ENCODE measurements at regions not wholly inside any gene's neighbourhood (a gene's known extent, or its start where the extent isn't known, plus 50 kb on each side); places are given as distances from the start of the nearest gene placed in this dataset.

DNA sequence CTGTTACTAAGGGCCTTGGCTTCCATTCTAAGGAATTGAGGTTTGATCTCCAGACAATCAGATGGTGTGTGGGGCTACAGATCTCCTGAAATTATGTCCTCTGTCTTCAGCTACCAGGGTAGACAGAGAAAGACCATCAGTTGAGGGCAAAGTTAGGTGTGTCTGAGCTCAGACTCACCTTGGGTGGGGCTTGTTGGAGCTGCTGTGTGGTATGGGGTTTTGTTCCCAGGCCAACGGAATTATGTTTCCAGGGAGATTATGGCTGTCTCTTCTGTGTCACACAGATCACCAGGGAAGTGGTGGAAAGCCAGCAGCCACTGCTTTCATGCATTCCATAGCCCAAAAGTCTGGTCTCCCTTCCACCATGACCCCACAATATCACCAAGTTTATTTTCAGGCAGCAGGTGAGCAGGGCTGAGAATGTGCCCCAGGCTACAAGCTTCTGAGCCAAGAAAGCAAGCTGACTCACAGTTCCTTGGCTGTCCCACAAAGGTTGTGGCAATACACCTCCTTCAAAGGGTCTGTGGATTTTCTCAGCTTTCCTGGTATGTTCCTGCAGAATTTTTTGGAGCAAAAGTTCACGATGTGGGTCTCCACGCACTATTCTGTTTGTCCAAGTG is 714.9 kb downstream of the LUZP2 start:
- TF ChIP-seq CTCF (IDR thresholded peaks at IDR 0.05; ENCODE audit: control extremely low read depth, extremely low read depth), result no peak
- H3K9me3 ChIP-seq (ENCODE audit: control insufficient read depth in 4 of 4, insufficient read depth in 3 of 4, low read length in 3 of 4), result peaks cover 0 to 6% (median 2%) of the 10 kb centered on the region in 4 donors
- DNase-seq (no peak), ATAC-seq (ENCODE audit: insufficient read depth, low FRiP score) (no peak)
- no peak overlapping the region for H3K4me3 ChIP-seq
- H3K36me3 ChIP-seq (ENCODE audit: control insufficient read depth in 4 of 4, insufficient read depth in 4 of 4, low read length in 4 of 4), result no peaks in the 10 kb centered on the region
- no peaks in the 10 kb centered on the region for H3K27me3 ChIP-seq (ENCODE audit: control insufficient read depth in 3 of 3, insufficient read depth in 3 of 3, low read length in 2 of 3)
- WGBS, 2 donors, result 89 to 90% methylated on average over 3 of the region's 3 CpGs
- no peak overlapping the region for H3K27ac ChIP-seq (ENCODE audit: low read depth in 1 of 2, low read length in 1 of 2)
- no peak overlapping the region for H3K9ac ChIP-seq (ENCODE audit: insufficient read depth in 1 of 2, low read length in 2 of 2)
- H3K4me1 ChIP-seq (ENCODE audit: control insufficient read depth in 5 of 5, insufficient read depth in 5 of 5, low read length in 5 of 5), result no peaks in the 10 kb centered on the region

DNA sequence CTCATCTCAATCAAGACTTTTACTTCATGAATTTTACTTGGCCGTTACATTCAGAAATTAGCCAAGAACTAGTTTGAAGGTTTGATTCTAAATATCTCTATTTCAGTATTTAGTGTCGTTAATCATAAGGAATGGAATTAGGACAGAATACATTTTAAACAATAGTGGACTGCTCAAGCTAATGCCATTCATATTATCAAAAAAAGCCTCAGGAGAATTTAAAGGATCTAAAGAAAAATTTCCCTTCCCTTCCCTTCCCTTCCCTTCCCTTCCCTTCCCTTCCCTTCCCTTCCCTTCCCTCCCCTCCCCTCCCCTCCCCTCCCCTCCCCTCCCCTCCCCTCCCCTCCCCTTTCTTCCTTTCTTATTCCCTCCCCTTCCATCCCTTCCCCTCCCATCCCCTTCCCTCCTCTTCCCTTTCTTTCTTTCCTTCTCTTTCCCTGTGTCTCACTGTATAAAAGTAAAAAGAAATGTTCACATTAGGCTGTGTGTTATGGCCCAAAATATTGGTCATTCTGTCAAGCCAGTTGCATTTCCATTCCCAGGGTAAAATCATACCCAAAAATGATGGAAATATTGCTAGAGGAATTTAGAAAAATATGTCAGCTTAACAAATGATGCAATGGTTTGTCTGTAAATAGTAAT is 717.8 kb downstream of the LUZP2 start:
- peaks cover 0 to 3% (median under 1%) of the 10 kb centered on the region in 4 donors for H3K9me3 ChIP-seq (ENCODE audit: control insufficient read depth in 4 of 4, insufficient read depth in 3 of 4, low read length in 3 of 4)
- no peaks in the 10 kb centered on the region for H3K36me3 ChIP-seq (ENCODE audit: control insufficient read depth in 4 of 4, insufficient read depth in 4 of 4, low read length in 4 of 4)
- no peaks in the 10 kb centered on the region for H3K27me3 ChIP-seq (ENCODE audit: control insufficient read depth in 3 of 3, insufficient read depth in 3 of 3, low read length in 2 of 3)
- no peak for ATAC-seq (ENCODE audit: insufficient read depth, low FRiP score)
- no peak overlapping the region for H3K9ac ChIP-seq (ENCODE audit: insufficient read depth in 1 of 2, low read length in 2 of 2)
- no peak overlapping the region for H3K4me3 ChIP-seq
- DNase-seq, result no peak
- peaks cover 0 to 2% (median 0%) of the 10 kb centered on the region in 5 donors for H3K4me1 ChIP-seq (ENCODE audit: control insufficient read depth in 5 of 5, insufficient read depth in 5 of 5, low read length in 5 of 5)
- TF ChIP-seq CTCF (IDR thresholded peaks at IDR 0.05; ENCODE audit: control extremely low read depth, extremely low read depth), result no peak
- 83 to 85% methylated on average over 2 of the region's 2 CpGs for WGBS, 2 donors
- no peak overlapping the region for H3K27ac ChIP-seq (ENCODE audit: low read depth in 1 of 2, low read length in 1 of 2)

DNA sequence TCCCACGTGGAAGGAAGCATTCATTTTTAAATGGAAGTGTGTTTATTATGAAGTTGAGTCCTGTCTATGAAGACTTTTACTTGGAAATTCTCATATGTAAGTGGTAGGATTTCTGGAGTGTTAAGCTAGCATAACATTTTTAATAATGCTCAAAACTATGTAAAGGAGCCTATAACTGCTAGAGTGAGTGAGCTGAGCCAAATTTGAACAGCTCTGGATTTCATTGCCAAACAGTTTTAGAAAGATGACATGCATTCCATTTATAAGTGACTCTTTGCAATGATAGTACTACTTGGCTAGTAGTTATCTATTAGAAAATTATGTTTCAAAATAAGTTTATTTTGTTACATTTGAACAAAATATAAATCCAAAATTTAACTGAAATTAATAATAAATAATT is 721.2 kb downstream of the LUZP2 start:
- H3K4me3 ChIP-seq, result no peak overlapping the region
- no peaks in the 10 kb centered on the region for H3K27me3 ChIP-seq (ENCODE audit: control insufficient read depth in 3 of 3, insufficient read depth in 3 of 3, low read length in 2 of 3)
- WGBS, 2 donors, result 44 to 48% methylated on average over 1 of the region's 1 CpG
- no peaks in the 10 kb centered on the region for H3K36me3 ChIP-seq (ENCODE audit: control insufficient read depth in 4 of 4, insufficient read depth in 4 of 4, low read length in 4 of 4)
- peaks cover 0 to 2% (median 0%) of the 10 kb centered on the region in 5 donors for H3K4me1 ChIP-seq (ENCODE audit: control insufficient read depth in 5 of 5, insufficient read depth in 5 of 5, low read length in 5 of 5)
- no peak overlapping the region for H3K27ac ChIP-seq (ENCODE audit: low read depth in 1 of 2, low read length in 1 of 2)
- H3K9me3 ChIP-seq (ENCODE audit: control insufficient read depth in 4 of 4, insufficient read depth in 3 of 4, low read length in 3 of 4), result no peaks in the 10 kb centered on the region
- DNase-seq (peak in 2 of 3 donors; percentile 6 to 24), ATAC-seq (ENCODE audit: insufficient read depth, low FRiP score) (no peak)
- TF ChIP-seq CTCF (IDR thresholded peaks at IDR 0.05; ENCODE audit: control extremely low read depth, extremely low read depth), result no peak
- no peak overlapping the region for H3K9ac ChIP-seq (ENCODE audit: insufficient read depth in 1 of 2, low read length in 2 of 2)
